ENCODE measurements at regions not wholly inside any gene's neighbourhood (a gene's known extent, or its start where the extent isn't known, plus 50 kb on each side); places are given as distances from the start of the nearest gene placed in this dataset.
"Not testable (repeated sequence)": the region's sequence is repeated elsewhere in the genome, so short reads cannot be mapped to it uniquely, and the experiment has no call there.

DNA sequence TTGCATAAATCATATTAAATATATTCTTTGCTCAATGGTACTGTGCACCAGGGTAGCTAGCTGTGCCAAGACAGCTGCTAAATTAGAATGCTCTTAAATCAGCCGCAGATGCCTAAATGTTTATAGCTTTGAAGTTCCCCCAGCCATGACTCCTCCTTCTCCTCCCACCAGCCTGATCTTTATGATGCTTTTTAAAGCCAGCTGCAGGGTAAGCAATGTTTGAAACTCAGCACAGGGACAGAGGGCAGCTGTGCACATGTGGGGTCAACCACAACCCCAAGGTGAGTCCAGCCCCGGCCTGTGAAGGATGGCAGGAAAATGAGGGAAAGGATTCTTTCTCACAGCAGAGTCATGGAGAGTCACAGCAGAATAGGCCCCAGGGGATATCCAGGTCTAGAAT, 635.7 kb downstream of the UQCRFS1 start:
- DNase-seq (ENCODE audit: low read depth), result no peak

DNA sequence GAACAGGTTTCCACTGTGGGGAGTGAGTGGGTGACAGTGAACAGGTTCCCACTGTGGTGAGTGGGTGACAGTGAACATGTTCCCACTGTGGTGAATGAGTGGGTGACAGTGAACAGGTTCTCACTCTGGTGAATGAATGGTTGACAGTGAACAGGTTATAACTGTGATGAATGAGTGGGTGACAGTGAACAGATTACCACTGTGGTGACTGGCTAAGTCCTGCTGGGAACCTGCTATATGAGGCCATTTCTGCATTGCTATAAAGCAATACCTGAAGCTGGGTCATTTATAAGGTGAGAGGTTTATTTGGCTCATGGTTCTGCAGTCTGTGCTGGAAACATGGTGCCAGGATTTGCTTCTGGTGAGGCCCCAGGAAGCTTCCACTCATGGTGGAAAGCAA, 637.1 kb downstream of the UQCRFS1 start:
- no peak for DNase-seq (ENCODE audit: low read depth)

DNA sequence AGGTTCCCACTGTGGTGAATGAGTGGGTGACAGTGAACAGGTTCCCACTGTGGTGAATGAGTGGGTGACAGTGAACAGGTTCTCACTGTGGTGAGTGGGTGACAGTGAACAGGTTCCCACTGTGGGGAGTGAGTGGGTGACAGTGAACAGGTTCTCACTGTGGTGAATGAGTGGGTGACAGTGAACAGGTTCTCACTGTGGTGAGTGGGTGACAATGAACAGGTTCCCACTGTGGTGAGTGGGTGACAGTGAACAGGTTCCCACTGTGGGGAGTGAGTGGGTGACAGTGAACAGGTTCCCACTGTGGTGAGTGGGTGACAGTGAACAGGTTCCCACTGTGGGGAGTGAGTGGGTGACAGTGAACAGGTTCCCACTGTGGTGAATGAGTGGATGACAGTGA, 637.6 kb downstream of the UQCRFS1 start:
- DNase-seq (ENCODE audit: low read depth), result not testable (repeated sequence)

DNA sequence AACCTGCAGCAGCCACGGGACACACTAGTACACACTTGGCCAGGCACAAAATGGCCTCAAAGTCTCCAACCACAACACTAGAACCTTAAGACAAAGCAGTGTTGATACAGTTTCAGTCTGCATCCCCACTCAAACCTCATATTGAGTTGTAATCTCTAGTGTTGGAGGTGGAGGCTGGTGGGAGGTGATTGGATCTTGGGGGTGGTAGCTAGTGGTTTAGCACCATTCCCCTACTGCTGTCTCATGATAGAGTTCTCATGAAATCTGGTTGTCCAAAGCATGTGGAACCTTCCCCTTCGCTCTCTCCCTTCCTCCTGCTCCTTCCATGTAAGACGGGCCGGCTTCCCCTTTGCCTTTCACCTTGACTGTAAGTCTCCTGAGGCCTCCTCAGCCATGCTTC, 638.7 kb downstream of the UQCRFS1 start:
- DNase-seq (ENCODE audit: low read depth), result no peak

DNA sequence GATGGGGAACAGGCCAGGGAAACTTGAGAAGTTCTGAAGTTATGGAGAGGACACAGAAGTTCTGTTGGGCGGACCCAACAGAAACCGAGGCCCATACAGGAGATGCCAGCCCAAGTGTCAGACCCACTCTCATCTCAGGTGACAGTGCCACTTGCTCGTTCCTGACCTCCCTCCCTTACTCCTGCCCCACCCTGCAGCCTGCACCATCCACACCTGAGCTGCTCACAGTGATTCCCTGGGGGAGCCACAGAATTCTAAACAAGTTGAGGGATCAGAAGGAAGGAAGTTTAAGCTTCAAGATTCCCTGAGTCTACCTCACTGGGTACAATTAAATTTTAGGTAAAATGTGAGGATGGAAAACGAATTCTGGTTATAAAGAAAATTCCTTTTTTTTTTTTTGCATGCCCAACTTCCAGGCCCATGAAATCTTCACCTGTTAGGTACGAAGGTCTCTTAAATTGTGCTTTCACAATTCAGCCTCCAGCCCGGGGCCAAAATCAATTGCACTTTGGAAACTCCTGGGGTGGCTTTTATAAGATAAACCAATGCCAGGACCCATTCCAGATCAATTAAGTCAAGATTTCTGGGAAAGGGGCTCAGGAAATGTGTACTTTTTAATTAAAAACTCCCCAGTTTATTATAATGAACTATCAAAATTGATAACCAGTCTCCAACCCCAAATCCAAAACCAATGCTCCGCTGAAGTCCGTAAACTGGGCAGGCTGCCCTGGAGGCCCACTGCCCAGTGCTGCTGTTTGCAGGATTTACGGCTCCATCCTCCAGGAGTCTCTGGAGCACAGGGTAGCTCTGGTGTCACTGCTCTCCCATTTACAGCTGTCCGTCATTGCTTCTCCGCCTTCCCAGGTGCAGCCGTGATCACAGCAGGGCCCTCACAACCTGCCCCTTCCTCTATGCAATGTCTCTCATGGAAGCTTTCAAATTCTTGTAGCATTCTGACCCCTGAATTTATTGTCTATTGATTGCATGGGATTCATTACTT, 643.5 kb downstream of the UQCRFS1 start:
- no peak for DNase-seq (ENCODE audit: low read depth)

DNA sequence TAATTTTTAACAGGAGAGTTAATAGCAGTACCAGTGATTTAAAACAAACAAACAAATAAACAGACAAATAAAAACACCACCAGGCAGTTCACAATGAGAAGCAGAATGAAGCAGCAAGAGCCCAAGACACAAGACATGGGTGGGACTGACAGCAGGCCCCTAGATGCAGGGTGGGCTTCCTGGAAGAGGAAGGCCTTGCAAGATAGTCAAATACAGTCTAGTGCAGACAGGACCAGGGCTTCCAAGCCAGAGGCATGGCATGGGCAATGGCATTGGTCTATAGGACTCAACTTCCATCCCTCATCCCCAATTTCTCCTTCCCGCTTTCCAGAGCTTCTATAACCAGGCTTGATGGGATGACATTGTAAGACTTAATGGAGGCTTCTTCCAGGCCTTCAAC, 645.1 kb downstream of the UQCRFS1 start:
- no peak for DNase-seq (ENCODE audit: low read depth)

DNA sequence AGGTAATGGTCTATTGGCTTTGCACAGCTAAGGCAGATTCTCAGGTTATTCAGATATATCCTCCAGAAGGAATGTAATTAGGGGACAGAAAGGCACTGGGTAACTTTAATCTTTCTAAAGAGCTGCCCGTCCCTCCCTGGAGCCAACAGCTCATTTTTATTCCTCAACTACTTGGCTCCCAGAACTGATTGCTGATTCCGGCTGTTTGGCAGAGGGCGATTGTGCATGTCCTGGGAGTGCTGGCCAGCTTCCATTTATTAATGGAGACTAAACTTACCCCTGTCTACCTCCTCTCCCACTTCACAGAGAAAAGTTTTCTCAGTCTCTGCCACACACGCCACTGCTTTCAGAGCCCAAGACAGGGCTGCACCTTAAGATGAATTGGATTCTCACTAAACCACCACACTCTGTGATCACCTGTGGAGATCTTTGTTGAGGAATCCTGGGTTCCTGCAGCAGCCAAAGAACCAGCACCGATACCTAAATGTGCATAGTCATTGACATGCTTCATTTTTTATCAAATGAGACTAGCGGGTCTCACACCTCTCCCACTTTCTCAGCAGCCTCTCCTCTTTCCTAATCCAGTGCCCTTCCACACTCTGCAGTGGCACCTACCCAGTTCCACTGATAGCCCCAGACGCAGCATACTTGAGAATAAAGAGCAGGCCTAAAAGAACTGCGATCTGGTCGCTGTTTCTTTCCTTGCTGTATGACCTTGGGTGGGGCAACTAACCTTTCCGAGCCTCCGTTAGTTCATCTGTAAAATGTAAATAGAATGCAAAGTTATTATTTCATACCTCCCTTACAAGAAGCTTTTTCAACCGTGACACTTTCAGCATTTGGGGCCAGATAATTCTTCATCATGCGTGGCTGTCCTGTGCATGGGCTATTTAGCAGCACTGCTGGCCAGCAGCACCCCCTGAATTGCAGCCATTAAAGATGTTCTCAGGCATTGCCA, 648.7 kb downstream of the UQCRFS1 start:
- DNase-seq (ENCODE audit: low read depth), result no peak

DNA sequence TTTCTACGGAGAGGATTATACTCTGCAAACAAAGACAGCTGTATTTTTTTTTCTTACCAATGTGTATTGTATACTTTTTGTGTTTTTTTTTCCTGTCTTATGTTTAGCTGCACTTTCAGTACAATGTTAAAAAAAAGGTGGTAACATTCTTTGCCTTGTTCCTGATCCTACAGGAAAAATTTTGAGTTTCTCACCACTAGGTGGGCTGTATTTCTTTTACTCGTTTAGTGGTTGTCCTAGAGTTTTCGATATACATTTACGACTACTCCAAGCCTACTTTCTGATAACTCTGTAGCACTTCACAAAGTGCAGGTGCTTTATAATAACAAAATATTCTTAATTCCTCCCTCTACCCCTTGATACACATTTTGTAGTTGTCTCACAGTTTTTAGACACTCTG, 652.2 kb downstream of the UQCRFS1 start:
- DNase-seq (ENCODE audit: low read depth), result no peak

DNA sequence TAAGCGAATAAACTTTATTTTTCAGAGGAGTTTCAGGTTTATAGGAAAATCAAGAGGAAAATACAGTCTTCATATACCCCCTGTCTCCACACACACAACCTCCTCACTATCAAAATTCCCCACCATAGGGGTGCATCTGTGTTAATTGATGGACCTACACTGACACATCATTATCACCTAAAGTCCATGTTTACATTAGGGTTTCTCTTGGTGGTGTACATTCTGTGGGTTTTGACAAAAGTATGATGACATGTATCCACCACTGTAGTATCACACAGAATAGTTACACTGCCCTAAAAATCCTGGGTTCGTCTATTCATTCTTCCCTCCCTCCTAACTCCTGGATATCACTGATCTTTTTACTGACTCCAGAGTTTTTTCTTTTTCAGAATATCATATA, 654.2 kb downstream of the UQCRFS1 start:
- no peak for DNase-seq (ENCODE audit: low read depth)

DNA sequence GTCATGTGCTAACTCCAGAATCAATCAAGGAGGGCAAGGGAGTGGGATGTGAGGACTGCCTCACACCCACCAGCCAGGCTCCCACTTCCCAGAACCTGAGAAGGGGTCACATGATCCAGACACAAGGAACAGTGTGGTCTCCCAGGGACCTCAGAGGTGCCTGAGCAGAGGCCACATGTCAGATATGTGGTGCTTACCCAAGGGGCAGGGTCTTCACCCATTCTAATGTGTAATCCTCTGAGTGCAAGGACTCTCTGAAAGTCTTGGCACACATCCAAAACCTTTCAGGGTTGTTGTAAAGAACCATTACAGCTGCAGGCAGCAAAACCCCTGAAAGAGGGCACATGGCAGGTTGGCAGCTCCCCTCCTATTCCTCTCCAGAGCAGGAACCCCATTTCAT, 656.6 kb downstream of the UQCRFS1 start:
- no peak for DNase-seq (ENCODE audit: low read depth)

DNA sequence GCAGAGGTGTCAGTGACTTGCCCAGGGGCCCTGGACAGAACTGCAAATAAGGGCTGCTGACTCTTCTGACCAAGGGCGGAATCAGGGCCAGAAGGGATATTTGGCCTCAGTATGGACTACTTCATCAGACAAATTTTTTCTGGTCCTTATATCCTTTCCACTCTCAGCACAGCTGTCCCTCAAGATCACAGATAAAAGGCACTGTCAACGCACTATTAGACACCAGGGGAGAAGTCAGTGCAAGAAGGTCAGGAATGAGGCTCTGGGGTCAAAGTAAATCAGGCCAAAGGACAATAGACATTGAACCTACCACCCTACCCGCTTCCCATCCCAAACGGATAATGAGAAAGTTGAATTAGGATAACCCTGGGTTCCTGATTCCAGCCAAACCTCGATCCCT, 657.6 kb downstream of the UQCRFS1 start:
- DNase-seq (ENCODE audit: low read depth), result no peak

DNA sequence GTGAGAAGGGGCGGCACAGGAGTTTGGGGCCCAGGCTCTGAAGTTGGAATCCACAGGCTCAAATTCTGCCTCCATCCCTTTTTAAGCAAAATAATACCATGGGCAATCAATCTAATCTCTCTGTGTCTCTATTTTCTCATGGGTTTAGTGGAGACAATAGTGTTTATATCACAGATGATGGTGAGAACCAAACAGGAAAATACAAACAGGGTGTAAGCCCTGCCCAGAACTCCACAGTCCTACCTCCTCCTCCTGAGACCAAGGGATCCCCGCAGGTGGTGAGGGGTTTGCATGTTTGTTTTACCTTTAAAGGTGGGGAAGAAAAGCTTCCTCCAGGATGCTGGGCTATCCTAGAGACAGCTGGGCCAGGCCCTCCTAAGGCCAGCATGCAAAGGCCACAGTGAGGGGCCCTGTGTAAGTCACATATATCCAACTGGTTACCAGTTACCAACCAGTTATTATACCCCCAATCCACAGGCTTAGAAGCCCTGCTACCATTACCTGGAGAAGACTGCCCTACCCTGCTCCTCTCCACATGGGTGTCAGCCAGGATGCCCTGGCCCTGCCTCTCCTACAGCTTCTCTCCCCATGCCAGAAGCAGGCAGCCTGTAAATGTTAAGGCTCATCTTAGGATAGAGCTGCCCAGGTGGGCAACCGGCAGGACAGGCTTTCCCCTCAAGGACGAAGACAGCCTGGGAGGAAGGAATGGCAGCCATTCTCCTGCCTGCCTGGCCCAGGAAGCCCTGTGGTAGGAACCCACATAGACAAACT, 658.4 kb downstream of the UQCRFS1 start:
- DNase-seq (ENCODE audit: low read depth), result no peak

DNA sequence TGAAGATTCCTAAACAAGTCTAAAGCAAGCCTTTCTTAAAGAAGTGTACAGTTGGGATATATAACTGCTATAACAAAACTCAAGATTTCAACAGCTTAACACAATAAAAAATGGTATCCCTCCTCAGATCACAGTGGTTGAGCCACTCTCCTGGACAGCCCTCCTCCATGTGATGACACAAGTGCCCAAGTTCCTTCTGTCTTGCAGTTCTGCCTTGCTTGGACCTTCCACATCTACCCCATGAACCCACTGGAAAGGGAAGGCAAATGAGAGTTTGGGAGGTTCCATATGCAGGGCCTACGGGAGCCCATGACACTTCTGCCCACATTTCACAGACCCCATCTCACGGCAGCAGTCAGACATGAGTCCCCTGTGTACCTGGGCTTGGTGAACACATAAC, 659.2 kb downstream of the UQCRFS1 start:
- DNase-seq (ENCODE audit: low read depth), result no peak

DNA sequence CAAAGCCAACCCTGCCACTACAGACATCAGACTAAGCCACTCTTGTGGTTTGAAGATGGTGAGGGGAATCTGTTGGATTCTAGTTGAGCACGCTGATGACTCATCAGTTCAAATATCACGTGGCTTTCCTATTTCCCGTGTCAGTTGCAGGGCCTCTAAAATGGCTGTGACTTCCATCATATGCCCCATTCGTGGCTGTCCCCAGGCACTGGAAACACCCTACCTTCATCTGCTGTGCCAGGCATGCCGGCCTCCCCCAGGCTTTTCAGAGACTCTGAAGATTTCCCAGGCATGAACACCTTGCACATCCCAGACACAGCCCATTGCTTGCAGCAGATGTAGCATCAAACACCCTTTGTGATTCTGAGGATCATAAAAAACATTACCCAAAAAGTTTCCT, 659.9 kb downstream of the UQCRFS1 start:
- peak; percentile 70 for DNase-seq (ENCODE audit: low read depth)

DNA sequence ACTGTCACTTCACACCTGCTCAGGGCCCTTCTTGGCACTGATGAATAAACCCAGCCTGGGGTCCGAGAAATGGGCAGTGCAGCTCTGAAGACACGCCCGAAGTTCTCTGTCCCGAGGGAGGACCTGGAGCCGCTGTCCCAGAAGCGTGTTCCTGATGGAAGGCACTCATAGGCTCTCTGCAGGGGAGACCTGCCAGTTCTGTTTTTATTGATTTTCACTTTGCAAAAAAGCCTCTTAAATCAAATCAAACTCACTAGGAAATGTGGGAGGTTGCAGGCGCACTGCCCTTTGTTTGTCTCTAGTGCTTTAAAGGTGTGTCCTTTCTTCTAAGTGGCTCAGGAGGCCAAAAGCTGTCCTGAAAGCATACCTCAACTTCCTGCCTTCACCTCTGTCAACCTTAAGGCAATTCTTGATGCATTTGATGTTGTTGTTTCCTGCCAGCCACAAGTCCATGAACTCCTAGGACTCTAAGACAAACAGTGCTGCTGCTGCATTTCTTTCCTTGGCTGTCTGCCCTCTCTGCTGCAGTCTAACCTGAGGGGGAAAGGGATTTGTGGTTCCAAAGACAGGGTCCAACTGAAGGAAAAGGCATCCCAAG, 663.2 kb downstream of the UQCRFS1 start:
- no peak for DNase-seq (ENCODE audit: low read depth)

DNA sequence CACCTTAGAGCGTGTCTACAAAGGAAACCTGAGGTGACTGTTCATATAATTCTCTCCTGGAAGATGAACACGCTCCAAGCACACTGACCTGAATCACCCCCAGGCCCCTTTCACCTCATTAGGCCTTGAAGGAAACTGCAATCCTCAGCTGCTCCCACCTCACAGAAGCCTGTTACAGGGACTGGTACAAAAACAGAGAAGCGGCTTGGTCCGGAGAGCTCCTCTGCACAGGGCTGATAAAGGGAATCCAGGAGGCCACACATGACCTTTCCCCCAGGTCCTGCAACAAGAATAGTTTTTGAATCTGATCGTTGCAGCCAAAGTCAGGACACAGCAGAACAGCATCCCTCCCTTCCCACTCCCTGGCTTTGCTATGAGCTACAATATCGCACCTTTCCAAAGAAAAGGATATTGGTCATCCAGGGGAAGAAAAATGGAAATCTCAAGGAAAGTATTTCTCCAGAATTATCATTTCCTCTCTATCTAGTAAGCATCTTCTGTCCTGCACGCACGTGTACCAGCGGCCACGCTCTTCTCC, 666.7 kb downstream of the UQCRFS1 start:
- DNase-seq (ENCODE audit: low read depth), result no peak

DNA sequence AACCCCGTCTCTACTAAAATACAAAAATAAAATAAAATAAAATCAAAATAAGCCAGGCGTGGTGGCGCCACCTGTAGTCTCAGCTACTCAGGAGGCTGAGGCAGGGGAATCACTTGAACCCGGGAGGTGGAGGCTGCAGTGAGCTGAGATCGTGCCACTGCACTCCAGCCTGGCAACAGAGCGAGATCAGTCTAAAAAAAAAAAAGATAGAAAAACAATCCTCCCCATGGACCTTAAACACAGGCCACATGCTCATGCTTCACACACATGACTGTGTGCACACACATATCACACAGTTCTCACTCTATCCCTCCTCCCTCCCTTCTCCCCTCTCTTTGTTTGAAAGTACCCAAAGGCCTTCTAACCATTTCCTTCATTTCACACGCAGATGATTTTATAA, 667.6 kb downstream of the UQCRFS1 start:
- not testable (repeated sequence) for DNase-seq (ENCODE audit: low read depth)

DNA sequence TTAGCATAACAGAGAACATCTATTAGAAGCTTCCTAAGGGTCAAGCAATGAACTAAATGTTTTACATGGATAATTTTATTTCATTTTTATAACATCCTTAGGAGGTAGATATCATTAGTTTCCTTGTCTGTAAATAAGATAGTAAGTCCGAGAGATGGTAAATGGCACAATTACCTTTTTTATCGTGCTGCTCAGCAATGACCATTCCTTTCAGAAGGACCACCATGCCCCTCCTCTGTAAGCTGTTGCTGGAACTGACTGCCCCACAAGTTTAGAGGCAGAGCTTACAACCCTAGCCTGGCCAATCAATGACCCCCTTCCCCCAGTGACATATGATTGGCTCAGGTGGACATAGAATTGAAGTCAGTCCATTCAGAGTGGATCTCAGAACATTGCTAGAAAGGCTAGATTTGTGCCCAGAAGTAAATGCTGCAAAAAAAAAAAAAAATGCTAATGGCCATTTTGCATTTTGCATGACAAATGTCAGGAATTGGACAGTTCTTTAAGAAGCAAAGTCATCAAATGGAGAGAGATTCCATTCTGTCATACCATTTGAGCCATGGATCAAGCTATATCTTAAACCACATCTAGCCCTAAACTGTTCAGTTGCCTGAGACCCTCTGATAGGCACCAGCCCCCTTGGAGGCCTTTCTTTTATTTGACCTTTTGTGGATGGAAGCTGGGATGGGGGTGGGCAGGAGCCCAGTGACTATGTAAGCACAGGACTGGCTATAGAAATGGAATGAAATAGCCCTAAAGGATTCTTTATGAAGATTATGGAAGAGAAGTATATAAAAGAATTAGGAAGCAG, 668.3 kb downstream of the UQCRFS1 start:
- no peak for DNase-seq (ENCODE audit: low read depth)

DNA sequence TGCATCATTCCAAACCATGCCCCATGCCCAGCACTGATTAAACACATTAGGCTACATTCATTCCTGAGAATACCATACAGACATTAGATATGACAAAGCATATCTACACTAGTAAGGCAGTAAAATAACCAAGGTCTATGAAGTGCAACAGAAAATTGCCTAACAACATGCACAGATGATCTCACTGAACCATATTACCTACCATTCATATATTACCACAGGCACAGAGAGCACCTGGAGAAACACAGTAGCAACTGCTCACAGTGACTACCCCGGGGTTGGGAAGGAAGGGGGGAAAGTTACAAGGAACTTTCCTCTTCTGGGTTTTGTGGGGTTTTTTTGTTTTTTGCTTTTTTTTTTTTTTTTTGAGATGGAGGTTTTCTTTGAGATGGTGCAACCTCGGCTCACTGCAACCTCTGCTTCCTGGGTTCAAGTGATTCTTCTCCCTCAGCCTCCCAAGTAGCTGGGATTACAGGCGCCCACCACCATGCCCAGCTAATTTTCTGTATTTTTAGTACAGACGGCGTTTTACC, 669.6 kb downstream of the UQCRFS1 start:
- DNase-seq (ENCODE audit: low read depth), result no peak
